SK-N-SH treated with all-trans-retinoic acid at 6 μM for 48 hours (cell line): ENCODE measurements at regions not wholly inside any gene's neighbourhood (a gene's known extent, or its start where the extent isn't known, plus 50 kb on each side); places are given as distances from the start of the nearest gene placed in this dataset.

Experiments used
- ARNTL ChIP-seq: fragments of 450-650 bp; formaldehyde crosslinking; IDR thresholded peaks from 2 replicates; pipeline ENCODE4 v1.5.0; 2020; ENCODE audit warnings: low read depth, mild to moderate bottlenecking, moderate library complexity, borderline replicate concordance
- ESRRG ChIP-seq: fragments of 250-450 bp; sonication (Bioruptor Pico); IDR thresholded peaks from 2 replicates; pipeline ENCODE4 v1.6.1; 2021; ENCODE audit warnings: mild to moderate bottlenecking
- ISL1 ChIP-seq: fragments of 250-450 bp; sonication (Bioruptor Pico); IDR thresholded peaks from 2 replicates; pipeline ENCODE4 v2.1.2; 2022; ENCODE audit warnings: mild to moderate bottlenecking, moderate library complexity
- OSR1 ChIP-seq: fragments of 250-450 bp; sonication (Bioruptor Pico); IDR thresholded peaks from 2 replicates; pipeline ENCODE4 v1.8.0; 2022; ENCODE audit warnings: moderate library complexity, mild to moderate bottlenecking, inconsistent platforms
- POU6F1 ChIP-seq: fragments of 250-450 bp; sonication (Bioruptor Pico); IDR thresholded peaks from 2 replicates; pipeline ENCODE4 v1.8.0; 2021; ENCODE audit warnings: low read depth, mild to moderate bottlenecking, moderate library complexity, borderline replicate concordance
- PPARA ChIP-seq: fragments of 250-450 bp; sonication (Bioruptor Pico); IDR thresholded peaks from 2 replicates; pipeline ENCODE4 v1.5.0; 2020; ENCODE audit warnings: mild to moderate bottlenecking, borderline replicate concordance
- RARB ChIP-seq: fragments of 250-450 bp; sonication (Bioruptor Pico); IDR thresholded peaks from 2 replicates; pipeline ENCODE4 v1.8.0; 2021; ENCODE audit warnings: mild to moderate bottlenecking, moderate library complexity
- SNAI2 ChIP-seq: fragments of 250-450 bp; sonication (Bioruptor Pico); IDR thresholded peaks from 2 replicates; pipeline ENCODE4 v1.5.0; 2020; ENCODE audit warnings: mild to moderate bottlenecking, moderate library complexity
- TCF4 ChIP-seq: fragments of 250-450 bp; sonication (Bioruptor Pico); IDR thresholded peaks from 2 replicates; pipeline ENCODE4 v1.8.0; 2021; ENCODE audit warnings: mild to moderate bottlenecking, moderate library complexity, borderline replicate concordance
- TSHZ2 ChIP-seq: fragments of 250-450 bp; sonication (Bioruptor Pico); IDR thresholded peaks from 2 replicates; pipeline ENCODE4 v1.5.0; 2020; ENCODE audit warnings: mild to moderate bottlenecking, moderate library complexity
- ZC3H10 ChIP-seq: fragments of 250-450 bp; sonication (Bioruptor Pico); IDR thresholded peaks from 2 replicates; pipeline ENCODE4 v1.5.1; 2021; ENCODE audit warnings: mild to moderate bottlenecking, moderate library complexity
- ZFP3 ChIP-seq: fragments of 250-450 bp; sonication (Bioruptor Pico); IDR thresholded peaks from 2 replicates; pipeline ENCODE4 v1.5.0; 2020; ENCODE audit warnings: mild to moderate bottlenecking, moderate library complexity

GRCh38 chr12:131202592-131203378 is 249.1 kb downstream of the ADGRD1 start:
- TF ChIP-seq PPARA (CRISPR knock-in tag) (no peak), RARB (CRISPR knock-in tag) (no peak), ZC3H10 (no peak), TSHZ2 (CRISPR knock-in tag) (no peak), OSR1 (CRISPR knock-in tag) (no peak), ESRRG (CRISPR knock-in tag) (no peak), SNAI2 (CRISPR knock-in tag) (no peak), ZFP3 (CRISPR knock-in tag) (no peak), ARNTL (CRISPR knock-in tag) (no peak), POU6F1 (CRISPR knock-in tag) (no peak), TCF4 (CRISPR knock-in tag) (no peak), ISL1 (CRISPR knock-in tag) (no peak)
